K562 (cell line): ENCODE measurements at regions not wholly inside any gene's neighbourhood (a gene's known extent, or its start where the extent isn't known, plus 50 kb on each side); places are given as distances from the start of the nearest gene placed in this dataset.

Experiments used
- ARHGAP35 ChIP-seq: fragments of 450-650 bp; IDR thresholded peaks from 2 replicates; pipeline ENCODE4 v1.6.1; 2018; ENCODE audit not compliant: partially characterized antibody
- BCOR ChIP-seq: fragments of 450-650 bp; IDR thresholded peaks from 2 replicates; pipeline ENCODE4 v1.6.1; 2016
- CHCHD3 ChIP-seq: fragments of 250-450 bp; sonication (Bioruptor Pico); IDR thresholded peaks from 2 replicates; pipeline ENCODE4 v2.1.2; 2022; ENCODE audit warnings: mild to moderate bottlenecking
- COPS2 ChIP-seq: fragments of 450-650 bp; conservative IDR thresholded peaks from 2 replicates; pipeline ENCODE4 v1.6.1; 2016; ENCODE audit warnings: mild to moderate bottlenecking, moderate library complexity
- EWSR1 ChIP-seq: fragments of 450-650 bp; IDR thresholded peaks from 2 replicates; pipeline ENCODE4 v1.6.1; 2018; ENCODE audit warnings: borderline replicate concordance, mild to moderate bottlenecking, low read depth, moderate library complexity; ENCODE audit not compliant: partially characterized antibody
- FOSL1 ChIP-seq: fragments of 200-800 bp; sonication (Bioruptor generic); conservative IDR thresholded peaks from 2 replicates; pipeline ENCODE4 v1.6.1; 2016; ENCODE audit warnings: missing genetic modification characterization, missing compliant biosample characterization
- GABPB1 ChIP-seq: sonication (generic); formaldehyde crosslinking; IDR thresholded peaks from 2 replicates; pipeline ENCODE4 v1.8.0; 2022; ENCODE audit warnings: mild to moderate bottlenecking, missing genetic modification reagents
- HCFC1 ChIP-seq: IDR thresholded peaks from 2 replicates; pipeline ENCODE4 v1.6.1; 2012; ENCODE audit warnings: low read depth, low read length, improper control_type of control experiment
- MECOM ChIP-seq: fragments of 250-450 bp; sonication (Bioruptor Pico); IDR thresholded peaks from 2 replicates; pipeline ENCODE4 v1.8.0; 2022; ENCODE audit warnings: inconsistent platforms
- NFIC ChIP-seq: fragments of 450-650 bp; IDR thresholded peaks from 2 replicates; pipeline ENCODE4 v1.6.1; 2017; ENCODE audit warnings: mild to moderate bottlenecking, inconsistent platforms
- SUPT5H ChIP-seq: fragments of 450-650 bp; IDR thresholded peaks from 2 replicates; pipeline ENCODE4 v1.6.1; 2016
- TAF15 ChIP-seq: fragments of 200-400 bp; formaldehyde crosslinking; IDR thresholded peaks from 2 replicates; pipeline ENCODE4 v1.6.1; 2017; ENCODE audit warnings: mild to moderate bottlenecking, low read depth, low read length, moderate library complexity
- TCF15 ChIP-seq: fragments of 250-450 bp; sonication (Bioruptor Pico); IDR thresholded peaks from 2 replicates; pipeline ENCODE4 v1.8.0; 2022; ENCODE audit warnings: moderate library complexity, mild to moderate bottlenecking, inconsistent platforms
- ZBTB11 ChIP-seq, 3 experiments: fragments of 200-800 bp in 1 of 3; fragments of 250-450 bp in 1 of 3; fragments of 450-650 bp in 1 of 3; sonication (Bioruptor Pico) in 1 of 3; sonication (Bioruptor generic) in 1 of 3; formaldehyde crosslinking in 1 of 3; IDR thresholded peaks; 2 replicates each; pipeline versions ENCODE4 v1.6.1 to v1.8.0; 2016 to 2022; ENCODE audit warnings: mild to moderate bottlenecking in 2 of 3, missing genetic modification characterization in 2 of 3, missing compliant biosample characterization in 1 of 3, moderate library complexity in 1 of 3
- ZMIZ1 ChIP-seq, 2 experiments: fragments of 150-350 bp in 1 of 2; IDR thresholded peaks; 2 replicates each; pipeline ENCODE4 v1.6.1; 2012 to 2016; ENCODE audit warnings: low read depth in 2 of 2, low read length in 2 of 2, mild to moderate bottlenecking in 1 of 2, moderate library complexity in 1 of 2
- ZNF224 ChIP-seq: sonication (generic); formaldehyde crosslinking; IDR thresholded peaks from 2 replicates; pipeline ENCODE4 v1.8.0; 2022; ENCODE audit warnings: mild to moderate bottlenecking, missing genetic modification reagents
- ZNF263 ChIP-seq: sonication (generic); formaldehyde crosslinking; IDR thresholded peaks from 2 replicates; pipeline ENCODE4 v1.8.0; 2022; ENCODE audit warnings: mild to moderate bottlenecking, missing genetic modification reagents, borderline replicate concordance
- ZNF274 ChIP-seq: IDR thresholded peaks from 2 replicates; pipeline ENCODE4 v1.6.1; 2011; ENCODE audit warnings: low read depth, mild to moderate bottlenecking, low read length, moderate library complexity, borderline replicate concordance
- ZNF384 ChIP-seq: IDR thresholded peaks from 2 replicates; pipeline ENCODE4 v1.6.1; 2012; ENCODE audit warnings: low read depth, low read length, improper control_type of control experiment
- ZNF639 ChIP-seq, 2 experiments: fragments of 200-800 bp in 1 of 2; sonication (Bioruptor generic) in 1 of 2; sonication (generic) in 1 of 2; formaldehyde crosslinking in 1 of 2; IDR thresholded peaks in 1 of 2; conservative IDR thresholded peaks in 1 of 2; 2 replicates each; pipeline versions ENCODE4 v1.5.0 to v1.6.1; 2016 to 2020; ENCODE audit warnings: missing compliant biosample characterization in 1 of 2, missing genetic modification characterization in 1 of 2, missing genetic modification reagents in 1 of 2
- ZNF76 ChIP-seq: fragments of 250-450 bp; sonication (Bioruptor Pico); IDR thresholded peaks from 2 replicates; pipeline ENCODE4 v1.4.0; 2020; ENCODE audit warnings: mild to moderate bottlenecking, moderate library complexity, borderline replicate concordance

- TF ChIP-seq FOSL1 (tag) (no peak), TAF15 (no peak), ZNF384 (no peak), BCOR (no peak), ZNF274 (no peak), EWSR1 (no peak), COPS2 (no peak), ARHGAP35 (no peak), ZNF76 (no peak), MECOM (CRISPR knock-in tag) (no peak), ZMIZ1 (IDR thresholded peaks at IDR 0.05; ENCODE audit: low read depth in 2 of 2, low read length in 2 of 2) (no peak), HCFC1 (no peak), ZNF224 (no peak), SUPT5H (no peak), ZNF639 (CRISPR knock-in tag; conservative IDR thresholded peaks at IDR 0.05 in 1 of 2, IDR thresholded peaks at IDR 0.05 in 1 of 2) (no peak), TCF15 (CRISPR knock-in tag) (no peak), CHCHD3 (CRISPR knock-in tag) (no peak), ZBTB11 (CRISPR knock-in tag; IDR thresholded peaks at IDR 0.05) (no peak), ZNF263 (CRISPR knock-in tag) (peak; percentile 63), GABPB1 (CRISPR knock-in tag) (0 out of 2 replicates have a peak, but pooled peaks have one; percentile 18), NFIC (no peak)
These were observed 89.5 kb upstream of the ATP2B2 start (continued) for GRCh38 chr3:10594915-10595314.
